ENCODE measurements at regions not wholly inside any gene's neighbourhood (a gene's known extent, or its start where the extent isn't known, plus 50 kb on each side); places are given as distances from the start of the nearest gene placed in this dataset.
"Not testable (repeated sequence)": the region's sequence is repeated elsewhere in the genome, so short reads cannot be mapped to it uniquely, and the experiment has no call there.

GRCh38 chr1:232123775-232124659 is 497.4 kb downstream of the DISC1 start:
- no peak for DNase-seq (ENCODE audit: low read depth in 4 of 4, low spot score in 2 of 4)

- DNase-seq (ENCODE audit: low read depth in 4 of 4, low spot score in 2 of 4): not testable (repeated sequence)
Observed at GRCh38 chr1:232117903-232118302, 491.3 kb downstream of the DISC1 start.

GRCh38 chr1:232114985-232115384 is 488.4 kb downstream of the DISC1 start:
- DNase-seq (ENCODE audit: low read depth in 4 of 4, low spot score in 2 of 4): no peak

- no peak for DNase-seq (ENCODE audit: low read depth in 4 of 4, low spot score in 2 of 4)
Observed at GRCh38 chr1:232112076-232112475, 485.5 kb downstream of the DISC1 start.

- no peak for DNase-seq (ENCODE audit: low read depth in 4 of 4, low spot score in 2 of 4)
Observed at GRCh38 chr1:232111611-232112010, 485.0 kb downstream of the DISC1 start.

GRCh38 chr1:232110281-232111090 is 483.9 kb downstream of the DISC1 start:
- no peak for DNase-seq (ENCODE audit: low read depth in 4 of 4, low spot score in 2 of 4)

GRCh38 chr1:232109391-232109790 is 482.8 kb downstream of the DISC1 start:
- no peak for DNase-seq (ENCODE audit: low read depth in 4 of 4, low spot score in 2 of 4)

GRCh38 chr1:232108598-232108997 is 482.0 kb downstream of the DISC1 start:
- DNase-seq (ENCODE audit: low read depth in 4 of 4, low spot score in 2 of 4): no peak

GRCh38 chr1:232106415-232106814 is 479.8 kb downstream of the DISC1 start:
- no peak for DNase-seq (ENCODE audit: low read depth in 4 of 4, low spot score in 2 of 4)

GRCh38 chr1:232105561-232105960 is 479.0 kb downstream of the DISC1 start:
- no peak for DNase-seq (ENCODE audit: low read depth in 4 of 4, low spot score in 2 of 4)

GRCh38 chr1:232101231-232101630 is 474.6 kb downstream of the DISC1 start:
- DNase-seq (ENCODE audit: low read depth in 4 of 4, low spot score in 2 of 4): no peak

GRCh38 chr1:232096751-232097150 is 470.2 kb downstream of the DISC1 start:
- DNase-seq (ENCODE audit: low read depth in 4 of 4, low spot score in 2 of 4): no peak
